Right cardiac atrium (tissue), 5 donors: ENCODE measurements at regions not wholly inside any gene's neighbourhood (a gene's known extent, or its start where the extent isn't known, plus 50 kb on each side); places are given as distances from the start of the nearest gene placed in this dataset.

Experiments
- ATAC-seq, 2 donors: fragments of 200-7000 bp; cut with Tn5 transposase; one replicate each; pipeline versions ENCODE4 v1.8.0 to v1.9.1; 2020; ENCODE audit warnings: moderate library complexity in 2 of 2, mild to moderate bottlenecking in 1 of 2
- DNase-seq, 3 donors: peaks; one replicate each; pipeline ENCODE4 v3.0.0-alpha.2; 2020
- H3K27ac ChIP-seq: one replicate; pipeline ENCODE4 v1.5.1; 2013; ENCODE audit warnings: mild to moderate bottlenecking, low read length, control low read depth, moderate library complexity
- H3K27me3 ChIP-seq: one replicate; pipeline ENCODE4 v1.6.1; 2013; ENCODE audit not compliant: control insufficient read depth, insufficient read depth
- H3K4me1 ChIP-seq: one replicate; pipeline ENCODE4 v1.6.1; 2013; ENCODE audit warnings: low read length; ENCODE audit not compliant: control insufficient read depth, insufficient read depth
- H3K4me3 ChIP-seq: one replicate; pipeline ENCODE4 v1.5.1; 2013; ENCODE audit warnings: low read length, control low read depth
- H3K9me3 ChIP-seq: one replicate; pipeline ENCODE4 v1.6.1; 2013; ENCODE audit warnings: low read length; ENCODE audit not compliant: control insufficient read depth
- WGBS: extraction: QIAGEN DNeasy Blood & Tissue Kit; methylation state at CpG from one replicate; pipeline ENCODE4 v1.1.7; 2013; 5-methylcytosine and 5-hydroxymethylcytosine counted together
- intact Hi-C, 4 donors: fragments of 100-400 bp; cut with DNase I; formaldehyde crosslinking; loops; one replicate each; pipeline versions ENCODE4 v1.11.0 to v1.14.0; 2022 to 2023
- donor health status: healthy with polysubstance abuse.
- donor health status: DM: no; HTN: yes; CAD: no.
- donor health status: DM: no; HTN: no; CAD: no.
- donor health status: DM: no; HTN: yes; CAD: no; lungs with severe emphysema.
- donor health status: DM: yes; HTN: yes; CAD: no.

GRCh38 chr9:1939926-1940368, 75.2 kb upstream of the SMARCA2 start:
- Histone ChIP-seq H3K27me3 (no peaks in the 10 kb centered on the region), H3K4me3 (no peak overlapping the region), H3K4me1 (no peaks in the 10 kb centered on the region), H3K27ac (no peak overlapping the region), H3K9me3 (no peaks in the 10 kb centered on the region)
- ATAC-seq (no peak), DNase-seq (no peak)
- intact Hi-C loops, result no loop called here
- WGBS, result 52% methylated on average over 7 of the region's 7 CpGs

- Histone ChIP-seq H3K9me3 (no peaks in the 10 kb centered on the region), H3K4me1 (no peaks in the 10 kb centered on the region), H3K4me3 (no peak overlapping the region), H3K27ac (no peak overlapping the region), H3K27me3 (peaks cover 2% of the 10 kb centered on the region)
- ATAC-seq, result no peak
- DNase-seq, result no peak
- 79% methylated on average over 3 of the region's 3 CpGs for WGBS
- intact Hi-C loops, result no loop called here
These were observed 73.2 kb upstream of the SMARCA2 start for GRCh38 chr9:1941989-1942388.

- Histone ChIP-seq H3K4me1 (no peaks in the 10 kb centered on the region), H3K27me3 (peaks cover 2% of the 10 kb centered on the region), H3K4me3 (no peak overlapping the region), H3K27ac (no peak overlapping the region), H3K9me3 (no peaks in the 10 kb centered on the region)
- DNase-seq (no peak), ATAC-seq (no peak)
- 75% methylated on average over 7 of the region's 7 CpGs for WGBS
- intact Hi-C loops, result no loop called here
These were observed 68.4 kb upstream of the SMARCA2 start for GRCh38 chr9:1946526-1947283.

- WGBS, result 72% methylated on average over 4 of the region's 4 CpGs
- intact Hi-C loops, result no loop called here
- DNase-seq (no peak), ATAC-seq (no peak)
- H3K27me3 ChIP-seq, result peaks cover 2% of the 10 kb centered on the region
- no peaks in the 10 kb centered on the region for H3K9me3 ChIP-seq
- H3K27ac ChIP-seq, result no peak overlapping the region
- H3K4me1 ChIP-seq, result no peaks in the 10 kb centered on the region
- no peak overlapping the region for H3K4me3 ChIP-seq
These were observed 67.7 kb upstream of the SMARCA2 start for GRCh38 chr9:1947438-1947837.

GRCh38 chr9:1948541-1948940, 66.6 kb upstream of the SMARCA2 start:
- intact Hi-C loops, result no loop called here
- 84% methylated on average over 4 of the region's 4 CpGs for WGBS

GRCh38 chr9:1951446-1951845, 63.7 kb upstream of the SMARCA2 start:
- WGBS, result 88% methylated on average over 2 of the region's 2 CpGs
- Histone ChIP-seq H3K27me3 (no peaks in the 10 kb centered on the region), H3K4me3 (no peak overlapping the region), H3K9me3 (no peaks in the 10 kb centered on the region), H3K27ac (no peak overlapping the region), H3K4me1 (no peaks in the 10 kb centered on the region)
- intact Hi-C loops, result no loop called here
- DNase-seq, result no peak
- no peak for ATAC-seq

More at GRCh38 chr9:1948541-1948940, 66.6 kb upstream of the SMARCA2 start:
- no peaks in the 10 kb centered on the region for H3K4me1 ChIP-seq
- no peak overlapping the region for H3K4me3 ChIP-seq
- DNase-seq (no peak), ATAC-seq (no peak)
- H3K9me3 ChIP-seq, result no peaks in the 10 kb centered on the region
- no peak overlapping the region for H3K27ac ChIP-seq
- peaks cover 2% of the 10 kb centered on the region for H3K27me3 ChIP-seq

- no peaks in the 10 kb centered on the region for H3K9me3 ChIP-seq
- 89% methylated on average over 3 of the region's 3 CpGs for WGBS
- DNase-seq (no peak), ATAC-seq (no peak)
- H3K27me3 ChIP-seq, result no peaks in the 10 kb centered on the region
- no peak overlapping the region for H3K27ac ChIP-seq
- no peak overlapping the region for H3K4me3 ChIP-seq
- no peaks in the 10 kb centered on the region for H3K4me1 ChIP-seq
- intact Hi-C loops, result no loop called here
These were observed 63.1 kb upstream of the SMARCA2 start for GRCh38 chr9:1952001-1952400.

GRCh38 chr9:1954238-1954637, 60.9 kb upstream of the SMARCA2 start:
- Histone ChIP-seq H3K4me3 (no peak overlapping the region), H3K9me3 (no peaks in the 10 kb centered on the region), H3K27ac (no peak overlapping the region), H3K4me1 (no peaks in the 10 kb centered on the region), H3K27me3 (no peaks in the 10 kb centered on the region)
- intact Hi-C loops, result no loop called here
- whole genome bisulfite sequencing, result 74% methylated on average over 2 of the region's 2 CpGs
- no peak for ATAC-seq
- DNase-seq, result no peak

- Histone ChIP-seq H3K27me3 (no peaks in the 10 kb centered on the region), H3K27ac (no peak overlapping the region), H3K4me3 (no peak overlapping the region), H3K4me1 (no peaks in the 10 kb centered on the region), H3K9me3 (no peaks in the 10 kb centered on the region)
- intact Hi-C loops, result no loop called here
- ATAC-seq (no peak), DNase-seq (no peak)
- 96% methylated on average over 1 of the region's 1 CpG for WGBS
These were observed 58.2 kb upstream of the SMARCA2 start for GRCh38 chr9:1956958-1957357.

GRCh38 chr9:1957856-1958255, 57.3 kb upstream of the SMARCA2 start:
- intact Hi-C loops, result no loop called here
- H3K27ac ChIP-seq, result no peak overlapping the region
- no peak for ATAC-seq
- no peaks in the 10 kb centered on the region for H3K4me1 ChIP-seq
- no peak overlapping the region for H3K4me3 ChIP-seq
- no peaks in the 10 kb centered on the region for H3K27me3 ChIP-seq
- no peak for DNase-seq
- WGBS, result 91% methylated on average over 2 of the region's 2 CpGs
- no peaks in the 10 kb centered on the region for H3K9me3 ChIP-seq

GRCh38 chr9:1959371-1959770, 55.8 kb upstream of the SMARCA2 start:
- Histone ChIP-seq H3K27ac (no peak overlapping the region), H3K27me3 (no peaks in the 10 kb centered on the region), H3K9me3 (no peaks in the 10 kb centered on the region), H3K4me1 (no peaks in the 10 kb centered on the region), H3K4me3 (no peak overlapping the region)
- DNase-seq (no peak), ATAC-seq (no peak)
- 65% methylated on average over 1 of the region's 1 CpG for WGBS
- intact Hi-C loops, result no loop called here
